ENCODE measurements at regions not wholly inside any gene's neighbourhood (a gene's known extent, or its start where the extent isn't known, plus 50 kb on each side); places are given as distances from the start of the nearest gene placed in this dataset.

DNA sequence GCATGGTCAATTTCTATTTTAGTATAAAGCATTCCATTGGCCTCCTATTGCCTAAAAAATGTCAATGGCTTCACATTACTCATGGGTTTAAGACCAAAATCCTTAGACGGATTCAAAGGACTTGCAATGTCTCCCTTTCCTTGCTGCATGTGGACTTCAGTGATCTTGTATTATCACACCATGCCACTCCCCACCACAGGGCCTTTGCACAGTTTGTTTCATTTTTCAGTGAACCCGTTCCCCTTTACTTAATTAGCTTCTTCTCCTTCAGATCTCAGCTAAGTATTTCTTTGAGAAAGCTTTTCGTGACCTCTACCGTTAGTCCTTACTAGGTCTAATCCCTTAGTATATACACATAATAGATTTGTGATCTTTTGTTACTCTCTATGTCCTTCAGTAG is 269.7 kb downstream of the FAM76B start:
- no peak overlapping the region for H3K4me3 ChIP-seq
- peaks cover 5% of the 10 kb centered on the region for H3K4me1 ChIP-seq
- intact Hi-C loops (cut with DNase I), result no loop called here
- H3K9me3 ChIP-seq, result no peaks in the 10 kb centered on the region
- ATAC-seq (no peak), DNase-seq (no peak)
- no peaks in the 10 kb centered on the region for H3K27me3 ChIP-seq
- no peaks in the 10 kb centered on the region for H3K36me3 ChIP-seq
- no peak overlapping the region for H3K27ac ChIP-seq
- TF ChIP-seq, protein P1, sequence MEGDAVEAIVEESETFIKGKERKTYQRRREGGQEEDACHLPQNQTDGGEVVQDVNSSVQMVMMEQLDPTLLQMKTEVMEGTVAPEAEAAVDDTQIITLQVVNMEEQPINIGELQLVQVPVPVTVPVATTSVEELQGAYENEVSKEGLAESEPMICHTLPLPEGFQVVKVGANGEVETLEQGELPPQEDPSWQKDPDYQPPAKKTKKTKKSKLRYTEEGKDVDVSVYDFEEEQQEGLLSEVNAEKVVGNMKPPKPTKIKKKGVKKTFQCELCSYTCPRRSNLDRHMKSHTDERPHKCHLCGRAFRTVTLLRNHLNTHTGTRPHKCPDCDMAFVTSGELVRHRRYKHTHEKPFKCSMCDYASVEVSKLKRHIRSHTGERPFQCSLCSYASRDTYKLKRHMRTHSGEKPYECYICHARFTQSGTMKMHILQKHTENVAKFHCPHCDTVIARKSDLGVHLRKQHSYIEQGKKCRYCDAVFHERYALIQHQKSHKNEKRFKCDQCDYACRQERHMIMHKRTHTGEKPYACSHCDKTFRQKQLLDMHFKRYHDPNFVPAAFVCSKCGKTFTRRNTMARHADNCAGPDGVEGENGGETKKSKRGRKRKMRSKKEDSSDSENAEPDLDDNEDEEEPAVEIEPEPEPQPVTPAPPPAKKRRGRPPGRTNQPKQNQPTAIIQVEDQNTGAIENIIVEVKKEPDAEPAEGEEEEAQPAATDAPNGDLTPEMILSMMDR (IDR thresholded peaks at IDR 0.05), result no peak

DNA sequence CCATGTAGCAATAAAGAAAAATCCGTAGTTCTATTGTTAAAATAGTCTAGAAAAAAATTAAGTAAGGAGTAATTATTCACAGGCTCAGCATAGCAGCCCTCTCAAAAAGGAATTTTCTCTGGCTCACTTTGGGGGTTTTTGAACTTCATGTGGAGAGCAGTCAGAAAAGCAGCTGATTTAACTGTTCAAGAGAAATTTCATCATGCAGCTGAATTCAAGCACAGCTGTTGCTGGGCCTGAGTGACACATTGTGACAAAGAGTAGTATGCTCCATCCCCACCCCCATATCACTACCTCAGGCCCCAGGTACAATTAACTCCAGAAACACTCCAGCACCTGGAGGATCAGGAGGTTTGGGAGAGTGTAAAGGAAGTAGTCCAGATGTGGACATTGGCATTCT is 272.1 kb downstream of the FAM76B start:
- TF ChIP-seq, protein P1 (IDR thresholded peaks at IDR 0.05), result no peak
- no peaks in the 10 kb centered on the region for H3K9me3 ChIP-seq
- H3K4me3 ChIP-seq, result no peak overlapping the region
- no peak overlapping the region for H3K27ac ChIP-seq
- DNase-seq (no peak), ATAC-seq (no peak)
- no peaks in the 10 kb centered on the region for H3K36me3 ChIP-seq
- H3K4me1 ChIP-seq, result peaks cover 12% of the 10 kb centered on the region
- intact Hi-C loops (cut with DNase I), result no loop called here
- H3K27me3 ChIP-seq, result no peaks in the 10 kb centered on the region

DNA sequence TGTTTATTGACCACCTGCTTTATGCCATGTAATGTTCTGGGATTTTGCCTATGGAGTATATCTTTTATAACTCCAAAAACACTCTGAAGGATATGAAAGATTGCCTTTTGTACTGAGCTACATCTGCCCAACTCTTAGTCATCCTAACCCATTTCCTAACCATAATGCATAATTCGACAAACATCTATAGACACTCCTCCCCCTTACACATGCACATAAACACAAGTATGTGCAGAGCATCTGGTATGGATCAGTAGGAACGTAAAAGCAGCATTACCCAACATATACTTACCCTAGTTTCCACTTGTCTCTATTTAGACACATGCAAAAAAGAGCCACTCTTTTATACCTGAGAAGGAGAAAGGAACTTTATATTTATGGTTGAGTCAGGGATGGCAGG is 272.8 kb downstream of the FAM76B start:
- TF ChIP-seq, protein P1 (IDR thresholded peaks at IDR 0.05), result no peak
- no peak overlapping the region for H3K4me3 ChIP-seq
- peaks cover 12% of the 10 kb centered on the region for H3K4me1 ChIP-seq
- no peaks in the 10 kb centered on the region for H3K9me3 ChIP-seq
- DNase-seq (no peak), ATAC-seq (no peak)
- H3K27me3 ChIP-seq, result no peaks in the 10 kb centered on the region
- intact Hi-C loops (cut with DNase I), result no loop called here
- H3K27ac ChIP-seq, result no peak overlapping the region
- no peaks in the 10 kb centered on the region for H3K36me3 ChIP-seq

DNA sequence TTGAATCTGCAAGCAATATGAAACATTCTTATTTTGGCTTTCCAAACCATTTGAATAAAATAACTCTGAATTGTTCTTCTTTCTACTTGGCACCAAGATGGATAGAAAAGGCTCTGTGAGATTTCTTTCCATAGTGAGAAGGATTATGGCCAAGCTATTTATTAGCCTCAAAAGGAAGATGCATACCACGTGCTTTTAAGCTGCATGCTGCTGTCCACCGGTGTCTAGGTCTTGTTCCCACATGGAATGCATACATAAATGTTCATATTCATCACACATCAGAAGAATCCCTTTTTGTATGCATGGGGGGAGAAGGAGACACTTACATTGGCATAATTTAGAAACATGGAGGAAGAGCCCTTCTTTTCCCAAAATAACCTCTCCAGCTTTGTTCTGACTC is 273.4 kb downstream of the FAM76B start:
- Histone ChIP-seq H3K9me3 (no peaks in the 10 kb centered on the region), H3K27me3 (no peaks in the 10 kb centered on the region), H3K27ac (no peak overlapping the region), H3K36me3 (no peaks in the 10 kb centered on the region), H3K4me1 (peaks cover 12% of the 10 kb centered on the region), H3K4me3 (no peak overlapping the region)
- intact Hi-C loops (cut with DNase I), result no loop called here
- TF ChIP-seq, protein P1 (IDR thresholded peaks at IDR 0.05), result no peak
- ATAC-seq, result no peak
- no peak for DNase-seq

DNA sequence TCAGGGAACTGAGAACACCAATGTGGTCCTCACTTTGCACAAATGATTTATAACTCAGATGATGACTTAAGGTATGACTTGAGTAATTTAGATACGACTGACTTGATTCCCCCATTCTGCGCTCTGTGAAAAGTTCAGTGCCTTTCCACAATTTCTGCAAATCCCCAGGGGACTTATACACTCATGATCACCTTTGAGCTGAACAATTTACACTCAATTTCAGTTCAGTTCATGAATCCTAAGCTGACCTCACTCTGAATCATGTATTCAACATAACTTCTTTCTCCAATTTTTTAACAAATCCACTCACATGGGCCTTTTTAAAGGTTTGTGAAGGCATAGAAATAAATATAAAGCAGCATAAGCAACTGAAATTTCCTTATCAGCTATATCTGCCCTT is 274.2 kb downstream of the FAM76B start:
- Histone ChIP-seq H3K9me3 (no peaks in the 10 kb centered on the region), H3K27ac (no peak overlapping the region), H3K4me1 (peaks cover 12% of the 10 kb centered on the region), H3K36me3 (no peaks in the 10 kb centered on the region), H3K27me3 (no peaks in the 10 kb centered on the region), H3K4me3 (no peak overlapping the region)
- DNase-seq (no peak), ATAC-seq (no peak)
- TF ChIP-seq, protein P1 (IDR thresholded peaks at IDR 0.05), result no peak
- intact Hi-C loops (cut with DNase I), result no loop called here

DNA sequence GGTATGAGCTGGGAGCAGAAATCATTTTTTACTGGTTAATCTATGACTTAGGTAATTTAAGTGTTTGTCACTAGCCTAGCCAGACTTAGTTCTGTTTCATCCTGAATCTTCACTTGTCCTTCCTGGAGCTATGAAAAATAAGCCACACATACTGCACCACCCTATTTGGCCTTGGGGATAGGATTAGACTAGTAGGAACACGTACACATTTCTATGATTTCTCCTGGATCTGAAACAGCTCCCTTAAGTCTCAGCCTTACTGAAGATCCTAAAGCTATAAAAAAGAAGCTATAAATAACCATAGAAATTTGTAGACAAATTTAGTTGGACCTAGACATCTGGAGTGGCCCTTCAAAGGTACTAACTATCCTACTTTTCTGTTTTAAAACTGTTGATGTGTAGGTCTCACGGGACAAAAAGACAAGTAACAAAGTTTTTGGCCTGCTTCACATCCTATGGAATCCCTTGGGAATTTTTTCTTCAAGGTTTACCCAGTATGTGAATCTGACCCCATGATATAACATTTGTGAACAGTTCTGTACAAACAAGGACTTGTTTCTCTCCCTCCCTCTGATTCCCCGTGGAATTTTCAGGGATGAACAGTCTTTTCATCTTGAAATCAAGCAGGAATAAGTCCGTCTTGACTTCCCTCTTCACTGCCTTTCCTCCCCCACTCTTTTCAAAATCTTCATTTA is 275.0 kb downstream of the FAM76B start:
- no peak for ATAC-seq
- Histone ChIP-seq H3K36me3 (no peaks in the 10 kb centered on the region), H3K27ac (no peak overlapping the region), H3K9me3 (no peaks in the 10 kb centered on the region), H3K27me3 (no peaks in the 10 kb centered on the region), H3K4me1 (peaks cover 12% of the 10 kb centered on the region), H3K4me3 (no peak overlapping the region)
- no peak for DNase-seq
- intact Hi-C loops (cut with DNase I), result no loop called here
- TF ChIP-seq, protein P1 (IDR thresholded peaks at IDR 0.05), result no peak

Measured in upper lobe of right lung (tissue), 1 donor.